Coronary artery (tissue), 2 donors: ENCODE measurements at regions not wholly inside any gene's neighbourhood (a gene's known extent, or its start where the extent isn't known, plus 50 kb on each side); places are given as distances from the start of the nearest gene placed in this dataset.

Experiments used
- DNase-seq: peaks from one replicate; pipeline ENCODE4 v3.0.0-alpha.2; 2017; ENCODE audit warnings: low spot score
- H3K27ac ChIP-seq, 2 donors: fragments of 200-600 bp; sonication (generic); one replicate each; pipeline ENCODE4 v1.5.1; 2016 to 2019
- H3K4me3 ChIP-seq: fragments of 200-600 bp; sonication (generic); 2 replicates; pipeline ENCODE4 v1.5.1; 2016; ENCODE audit warnings: mild to moderate bottlenecking, moderate library complexity
- CTCF ChIP-seq: fragments of 200-600 bp; sonication (generic); IDR thresholded peaks from one replicate; pipeline ENCODE4 v1.5.1; 2019; ENCODE audit warnings: antibody characterized with exemption

GRCh38 chr13:73608157-73608516 lies 526.1 kb downstream of the KLF12 start:
- Histone ChIP-seq H3K4me3 (no peak overlapping the region), H3K27ac (no peak overlapping the region)
- no peak for TF ChIP-seq CTCF
- DNase-seq, result no peak

GRCh38 chr13:73607489-73608156 lies 526.6 kb downstream of the KLF12 start:
- no peak overlapping the region for H3K27ac ChIP-seq
- TF ChIP-seq CTCF, result no peak
- no peak for DNase-seq
- H3K4me3 ChIP-seq, result no peak overlapping the region

GRCh38 chr13:73603646-73604045 lies 530.6 kb downstream of the KLF12 start:
- no peak for DNase-seq
- no peak overlapping the region for H3K4me3 ChIP-seq
- H3K27ac ChIP-seq, result no peak overlapping the region
- no peak for TF ChIP-seq CTCF

- no peak for DNase-seq
- no peak overlapping the region for H3K27ac ChIP-seq
- no peak for TF ChIP-seq CTCF
- no peak overlapping the region for H3K4me3 ChIP-seq
These were observed 531.9 kb downstream of the KLF12 start for GRCh38 chr13:73602295-73602694.

GRCh38 chr13:73601708-73602107 lies 532.5 kb downstream of the KLF12 start:
- no peak for TF ChIP-seq CTCF
- no peak overlapping the region for H3K27ac ChIP-seq
- no peak for DNase-seq
- H3K4me3 ChIP-seq, result no peak overlapping the region

- H3K27ac ChIP-seq, result no peak overlapping the region
- TF ChIP-seq CTCF, result no peak
- no peak for DNase-seq
These were observed 534.7 kb downstream of the KLF12 start for GRCh38 chr13:73599232-73600128.

More at GRCh38 chr13:73599232-73600128, 534.7 kb downstream of the KLF12 start:
- H3K4me3 ChIP-seq, result no peak overlapping the region
